GM12878 (cell line): ENCODE measurements at regions not wholly inside any gene's neighbourhood (a gene's known extent, or its start where the extent isn't known, plus 50 kb on each side); places are given as distances from the start of the nearest gene placed in this dataset.

ENCODE experiments used
- ATAC-seq: fragments of 200-7000 bp; cut with Tn5 transposase; 3 replicates; pipeline ENCODE4 v1.9.1; 2020; ENCODE audit warnings: mild to moderate bottlenecking, moderate library complexity
- BruUV-seq: library from RNA; stranded (reverse); fragments of 400-500 nt; replicated peaks from 2 replicates; lab custom pipeline; 2021; lab: Mats Ljungman, UMichigan
- CTCF ChIA-PET: fragments of 300-600 bp; sonication (Branson Sonifier 250); formaldehyde crosslinking; extraction: SDS; loops from one replicate; lab custom pipeline; 2021; ENCODE audit warnings: inconsistent platforms; lab: Yijun Ruan, JAX
- POLR2A ChIA-PET: fragments of 350-600 bp; formaldehyde crosslinking; extraction: SDS; loops from one replicate; lab custom pipeline; 2021; ENCODE audit warnings: inconsistent platforms; lab: Charles Lee
- RAD21 ChIA-PET: fragments of 300-600 bp; sonication (Branson Sonifier 250); formaldehyde crosslinking; loops from one replicate; lab custom pipeline; 2023; ENCODE audit warnings: antibody characterized with exemption; ENCODE audit not compliant: unreplicated experiment; lab: Charles Lee
- SMC1A ChIA-PET: fragments of 300-600 bp; sonication (Branson Sonifier 250); formaldehyde crosslinking; loops from one replicate; lab custom pipeline; 2023; ENCODE audit not compliant: unreplicated experiment, uncharacterized antibody; lab: Charles Lee
- DNase-seq: peaks from one replicate; pipeline ENCODE4 v3.0.0-alpha.2; 2011; ENCODE audit warnings: low read depth, low spot score
- FAIRE-seq: peaks from 3 replicates; lab custom pipeline; 2011; peaks lifted over from hg19 to GRCh38; lab: Jason Lieb, UNC
- H2AFZ ChIP-seq: 2 replicates; pipeline ENCODE4 v1.6.0; 2011; ENCODE audit warnings: low read depth, low read length, control low read depth; ENCODE audit not compliant: control insufficient read depth
- H3K27ac ChIP-seq: 2 replicates; pipeline ENCODE4 v1.5.1; 2011; ENCODE audit warnings: control low read depth; ENCODE audit not compliant: control insufficient read depth, insufficient read depth
- H3K27me3 ChIP-seq, 2 experiments: replicated peaks in 1 of 2; 2 replicates each; pipeline versions ENCODE4 v1.6.0 to v1.6.1; 2011; ENCODE audit warnings: low read length in 1 of 2; ENCODE audit not compliant: control insufficient read depth in 2 of 2, insufficient read depth in 2 of 2
- H3K36me3 ChIP-seq, 2 experiments: 2 replicates each; pipeline ENCODE4 v1.5.1; 2011; ENCODE audit warnings: low read length in 1 of 2; ENCODE audit not compliant: control insufficient read depth in 2 of 2, insufficient read depth in 2 of 2
- H3K4me1 ChIP-seq: 2 replicates; pipeline ENCODE4 v1.6.1; 2011; ENCODE audit warnings: mild to moderate bottlenecking, low read length, moderate library complexity, mixed read lengths; ENCODE audit not compliant: control insufficient read depth, insufficient read depth
- H3K4me2 ChIP-seq: 2 replicates; pipeline ENCODE4 v1.6.0; 2011; ENCODE audit warnings: control low read depth; ENCODE audit not compliant: control insufficient read depth, insufficient read depth
- H3K4me3 ChIP-seq: fragments of 200-600 bp; sonication (generic); 2 replicates; pipeline ENCODE4 v1.5.1; 2016
- H3K79me2 ChIP-seq: 2 replicates; pipeline ENCODE4 v1.6.0; 2011; ENCODE audit warnings: low read length; ENCODE audit not compliant: control insufficient read depth, insufficient read depth
- H3K9ac ChIP-seq: 2 replicates; pipeline ENCODE4 v1.8.0; 2011; ENCODE audit warnings: low read length, control low read depth, mixed read lengths; ENCODE audit not compliant: control insufficient read depth, insufficient read depth
- H3K9me3 ChIP-seq: replicated peaks from 3 replicates; pipeline ENCODE4 v1.5.1; 2011; ENCODE audit warnings: mild to moderate bottlenecking, low read length; ENCODE audit not compliant: control insufficient read depth, insufficient read depth
- H4K20me1 ChIP-seq: 2 replicates; pipeline ENCODE4 v1.6.0; 2011; ENCODE audit not compliant: control insufficient read depth, insufficient read depth
- BRCA1 ChIP-seq: IDR thresholded peaks from 2 replicates; pipeline ENCODE4 v1.6.1; 2011; ENCODE audit warnings: low read depth, low read length, improper control_type of control experiment
- CBFB ChIP-seq: IDR thresholded peaks from 2 replicates; pipeline ENCODE4 v1.6.1; 2016; ENCODE audit warnings: antibody characterized with exemption, low read depth
- CEBPZ ChIP-seq: fragments of 150-350 bp; IDR thresholded peaks from 2 replicates; pipeline ENCODE4 v1.6.1; 2016; ENCODE audit warnings: low read depth, low read length
- ESRRA ChIP-seq: IDR thresholded peaks from 2 replicates; pipeline ENCODE4 v1.6.1; 2012; ENCODE audit warnings: mild to moderate bottlenecking, low read length, improper control_type of control experiment
- RAD51 ChIP-seq: fragments of 450-650 bp; IDR thresholded peaks from 2 replicates; pipeline ENCODE4 v1.6.1; 2016; ENCODE audit warnings: moderate library complexity, mild to moderate bottlenecking, inconsistent platforms
- SMC3 ChIP-seq: IDR thresholded peaks from 2 replicates; pipeline ENCODE4 v1.6.1; 2011; ENCODE audit warnings: low read length, improper control_type of control experiment, borderline replicate concordance
- SUZ12 ChIP-seq: fragments of 200-600 bp; sonication (generic); IDR thresholded peaks from one replicate; pipeline ENCODE4 v1.6.1; 2018; ENCODE audit warnings: antibody characterized with exemption, mild to moderate bottlenecking; ENCODE audit not compliant: unreplicated experiment
- WGBS: methylation state at CpG from one replicate; pipeline ENCODE4 v1.1.6; 2016; ENCODE audit warnings: low lambda C conversion rate; ENCODE audit not compliant: insufficient replicate concordance, insufficient coverage; ENCODE audit errors: missing lambda C conversion rate; 5-methylcytosine and 5-hydroxymethylcytosine counted together
- in situ Hi-C: fragments of 300-500 bp; cut with MboI; formaldehyde crosslinking; loops from 9 replicates; pipeline ENCODE4 v1.14.3; 2018; ENCODE audit warnings: mixed read lengths
- intact Hi-C: fragments of 100-400 bp; cut with micrococcal nuclease; formaldehyde crosslinking; loops from one replicate; pipeline ENCODE4 v1.14.2; 2022; ENCODE audit not compliant: unreplicated experiment

GRCh38 chr18:68275616-68276015, 439.3 kb downstream of the TMX3 start:
- Histone ChIP-seq H3K9me3 (no peaks in the 10 kb centered on the region), H3K79me2 (no peaks in the 10 kb centered on the region), H3K27me3 (no peaks in the 10 kb centered on the region), H3K4me1 (no peaks in the 10 kb centered on the region), H3K4me2 (no peak overlapping the region), H3K4me3 (no peak overlapping the region), H3K27ac (no peak overlapping the region)
- DNase-seq, result no peak
- POLR2A ChIA-PET, result no interaction called here
- no peak for ATAC-seq
- SMC1A ChIA-PET, result no interaction called here
- 47% methylated on average over 1 of the region's 1 CpG for WGBS
- no peak for FAIRE-seq
- no TSS peak for BruUV-seq
- intact Hi-C loops, result no loop called here
- TF ChIP-seq RAD51 (no peak), ESRRA (no peak), SUZ12 (no peak), CEBPZ (no peak), SMC3 (no peak), BRCA1 (no peak), CBFB (no peak)
- TF ChIP-seq, all 136 proteins: peak for 0
- in situ Hi-C loops, result no loop called here
- Histone ChIP-seq H4K20me1 (no peaks in the 10 kb centered on the region), H3K9ac (no peak overlapping the region), H3K36me3 (no peaks in the 10 kb centered on the region), H2AFZ (no peak overlapping the region)
- RAD21 ChIA-PET, result no interaction called here
- CTCF ChIA-PET, result no interaction called here
